GM12864 (cell line): ENCODE measurements at regions not wholly inside any gene's neighbourhood (a gene's known extent, or its start where the extent isn't known, plus 50 kb on each side); places are given as distances from the start of the nearest gene placed in this dataset.

Experiments used
- DNase-seq: peaks from one replicate; pipeline ENCODE4 v3.0.0-alpha.2; 2011; ENCODE audit warnings: low read depth
- H3K4me3 ChIP-seq: 2 replicates; pipeline ENCODE4 v1.5.1; 2011; ENCODE audit warnings: mild to moderate bottlenecking, low read depth, low read length, control low read depth
- TF ChIP-seq, protein P1 (sequence below): IDR thresholded peaks from 2 replicates; pipeline ENCODE4 v1.5.1; 2011; ENCODE audit warnings: low read depth, mild to moderate bottlenecking, moderate library complexity, low read length, control low read depth, inconsistent platforms; ENCODE audit errors: missing control alignments

DNA sequence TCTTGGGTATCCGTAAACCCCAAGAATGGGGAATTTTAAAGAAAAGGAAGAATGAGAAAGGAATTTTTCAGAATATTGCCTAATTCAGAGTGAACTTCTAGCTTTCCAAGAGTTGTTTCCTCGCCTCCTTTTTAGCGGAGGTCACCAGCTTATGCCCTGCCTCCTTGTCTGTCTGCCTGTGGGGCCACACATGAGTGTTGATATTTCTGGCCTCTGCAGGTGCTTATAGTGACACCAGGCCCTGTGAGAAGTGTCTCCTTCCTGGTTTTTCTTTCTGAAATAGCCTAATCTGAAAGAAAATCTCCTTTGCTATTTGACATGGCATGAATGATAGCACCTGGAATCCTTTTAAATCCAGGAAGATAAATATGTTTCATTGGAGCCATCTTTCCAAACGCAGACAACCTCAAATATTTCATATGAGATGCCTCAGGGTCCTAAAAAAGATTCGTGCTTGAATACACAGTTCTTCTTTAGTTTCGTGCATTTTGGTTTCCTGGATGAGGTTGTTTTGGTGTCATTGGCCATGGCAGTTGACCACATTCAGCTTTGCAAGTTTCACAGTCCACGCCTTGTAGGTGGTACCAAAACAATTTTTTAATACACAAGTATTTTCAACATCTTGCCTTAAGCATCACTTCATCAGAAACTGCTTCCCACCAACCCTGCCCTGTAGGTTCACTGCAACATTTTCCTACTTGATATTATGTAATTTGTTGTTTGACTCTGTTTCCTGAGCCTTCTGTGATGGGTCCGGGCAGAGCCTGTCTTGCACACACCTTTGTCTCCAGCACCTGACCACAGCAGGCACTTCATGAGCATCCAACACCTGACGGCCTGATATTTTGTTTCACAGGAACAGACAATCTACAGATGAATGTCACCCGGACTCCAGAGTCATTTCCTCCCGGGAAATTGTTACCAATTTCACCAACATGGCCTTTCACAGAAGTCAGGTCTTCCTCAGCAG lies 159.4 kb downstream of the C11orf91 start:
- TF ChIP-seq, protein P1, sequence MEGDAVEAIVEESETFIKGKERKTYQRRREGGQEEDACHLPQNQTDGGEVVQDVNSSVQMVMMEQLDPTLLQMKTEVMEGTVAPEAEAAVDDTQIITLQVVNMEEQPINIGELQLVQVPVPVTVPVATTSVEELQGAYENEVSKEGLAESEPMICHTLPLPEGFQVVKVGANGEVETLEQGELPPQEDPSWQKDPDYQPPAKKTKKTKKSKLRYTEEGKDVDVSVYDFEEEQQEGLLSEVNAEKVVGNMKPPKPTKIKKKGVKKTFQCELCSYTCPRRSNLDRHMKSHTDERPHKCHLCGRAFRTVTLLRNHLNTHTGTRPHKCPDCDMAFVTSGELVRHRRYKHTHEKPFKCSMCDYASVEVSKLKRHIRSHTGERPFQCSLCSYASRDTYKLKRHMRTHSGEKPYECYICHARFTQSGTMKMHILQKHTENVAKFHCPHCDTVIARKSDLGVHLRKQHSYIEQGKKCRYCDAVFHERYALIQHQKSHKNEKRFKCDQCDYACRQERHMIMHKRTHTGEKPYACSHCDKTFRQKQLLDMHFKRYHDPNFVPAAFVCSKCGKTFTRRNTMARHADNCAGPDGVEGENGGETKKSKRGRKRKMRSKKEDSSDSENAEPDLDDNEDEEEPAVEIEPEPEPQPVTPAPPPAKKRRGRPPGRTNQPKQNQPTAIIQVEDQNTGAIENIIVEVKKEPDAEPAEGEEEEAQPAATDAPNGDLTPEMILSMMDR = no peak
- H3K4me3 ChIP-seq = no peak overlapping the region
- no peak for DNase-seq

DNA sequence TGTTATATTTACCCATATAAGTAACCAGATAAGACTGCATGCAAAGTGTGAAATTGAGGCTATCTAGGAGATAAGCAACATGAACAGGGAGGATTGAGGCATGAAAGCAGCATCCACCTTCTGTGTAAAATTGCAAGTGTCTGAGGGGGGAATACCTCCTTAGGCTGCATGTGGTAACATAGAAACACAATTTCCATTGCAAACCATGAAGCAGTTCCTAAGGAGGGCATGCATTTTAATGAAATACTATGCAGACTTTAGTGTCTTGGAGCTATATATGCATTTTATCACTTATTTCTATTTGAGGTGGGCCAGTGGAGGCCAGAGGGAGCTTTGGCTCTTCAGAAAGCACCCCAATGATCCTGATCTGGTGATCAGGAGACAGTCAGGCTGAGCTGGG lies 160.2 kb downstream of the C11orf91 start:
- no peak overlapping the region for H3K4me3 ChIP-seq
- DNase-seq = no peak
- TF ChIP-seq, protein P1 = no peak

DNA sequence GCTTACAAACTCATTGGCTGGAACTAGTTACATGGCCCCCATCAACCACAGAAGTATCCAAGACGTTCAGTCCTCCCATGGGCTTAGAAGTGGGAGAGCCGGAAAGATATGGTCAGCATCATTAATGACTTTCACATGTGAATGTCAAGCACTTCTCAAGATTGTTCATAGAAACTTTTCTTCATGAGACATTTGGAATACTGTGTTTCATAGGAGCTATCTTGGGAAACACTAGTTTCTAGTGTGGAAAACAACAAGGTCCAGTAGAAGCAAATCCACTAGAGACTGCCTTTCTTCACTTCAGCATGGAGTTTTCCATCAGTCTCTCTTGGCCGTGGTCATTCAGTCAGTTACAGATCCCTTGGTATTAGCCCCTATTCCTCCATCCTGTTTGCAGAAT lies 160.9 kb downstream of the C11orf91 start:
- TF ChIP-seq, protein P1 = no peak
- DNase-seq = no peak
- no peak overlapping the region for H3K4me3 ChIP-seq

DNA sequence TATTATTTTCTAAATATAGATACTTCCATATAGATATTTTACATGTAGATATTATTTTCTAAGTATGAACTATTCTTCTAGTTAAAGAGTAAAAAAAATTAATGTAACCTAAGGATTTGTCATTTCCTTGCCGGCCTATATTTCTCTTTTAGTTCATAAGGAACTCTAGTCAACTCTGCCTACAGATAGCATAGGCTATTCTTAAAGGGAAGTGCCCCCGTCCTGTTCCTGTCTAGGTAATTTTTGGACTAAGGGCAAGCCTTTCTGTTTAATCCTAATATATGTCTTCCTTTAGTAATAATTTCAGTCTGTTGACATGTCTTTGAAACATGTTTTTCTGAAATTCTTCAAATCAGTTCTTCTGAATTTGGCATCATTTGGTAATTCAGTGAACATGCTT lies 161.9 kb downstream of the C11orf91 start:
- no peak for DNase-seq
- no peak overlapping the region for H3K4me3 ChIP-seq
- TF ChIP-seq, protein P1 = no peak

DNA sequence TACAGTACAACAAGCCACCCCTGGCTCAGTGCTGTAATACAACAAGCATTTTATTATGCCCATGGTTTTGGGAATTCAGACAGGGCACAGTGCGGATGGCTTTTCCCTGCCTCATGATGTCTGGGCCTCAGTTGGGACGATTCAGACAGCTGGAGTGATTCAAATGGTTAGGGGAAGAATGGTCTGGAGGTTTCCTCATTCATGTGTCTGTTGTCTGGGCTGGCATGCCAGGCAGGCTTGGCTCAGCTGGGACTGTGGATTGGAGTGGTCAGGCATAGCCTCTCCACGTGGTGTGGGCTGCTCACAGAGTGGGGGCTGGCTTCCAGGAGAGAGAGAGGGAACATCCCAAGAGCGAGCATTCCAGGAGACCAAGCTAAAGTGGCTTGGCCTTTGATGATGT lies 164.4 kb downstream of the C11orf91 start:
- no peak for DNase-seq
- H3K4me3 ChIP-seq = no peak overlapping the region
- TF ChIP-seq, protein P1 = no peak

DNA sequence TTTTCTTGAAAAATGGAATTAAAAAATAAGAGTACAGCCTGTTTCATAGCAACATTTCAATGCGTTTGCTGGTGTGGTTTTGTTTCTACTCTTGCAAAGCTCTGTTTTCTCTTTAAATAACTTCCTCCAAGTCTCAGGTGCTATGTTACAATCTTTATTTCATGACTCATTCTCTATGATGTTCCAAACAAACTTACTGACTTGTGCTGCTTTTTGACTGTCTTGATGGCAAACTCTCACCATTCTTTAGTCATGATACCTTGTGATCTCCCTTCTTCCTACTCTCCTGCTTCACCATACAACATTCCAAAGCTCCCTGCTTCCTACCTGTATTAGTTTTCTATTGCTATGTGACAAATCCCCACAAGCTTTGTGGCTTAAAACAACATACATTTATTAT lies 166.1 kb downstream of the C11orf91 start:
- TF ChIP-seq, protein P1 = no peak
- no peak overlapping the region for H3K4me3 ChIP-seq
- no peak for DNase-seq
